K562 (cell line): ENCODE measurements at regions not wholly inside any gene's neighbourhood (a gene's known extent, or its start where the extent isn't known, plus 50 kb on each side); places are given as distances from the start of the nearest gene placed in this dataset.

ENCODE experiments used
- ADNP ChIP-seq: fragments of 200-800 bp; sonication (Bioruptor generic); IDR thresholded peaks from 2 replicates; pipeline ENCODE4 v1.6.1; 2016; ENCODE audit warnings: missing genetic modification characterization, missing compliant biosample characterization
- ARID4B ChIP-seq: sonication (generic); formaldehyde crosslinking; IDR thresholded peaks from 2 replicates; pipeline ENCODE4 v1.8.0; 2022; ENCODE audit warnings: mild to moderate bottlenecking, missing genetic modification reagents
- ASH1L ChIP-seq: fragments of 450-650 bp; IDR thresholded peaks from 2 replicates; pipeline ENCODE4 v1.6.1; 2018; ENCODE audit warnings: borderline replicate concordance, mild to moderate bottlenecking, low read depth; ENCODE audit not compliant: partially characterized antibody
- C11orf30 ChIP-seq: fragments of 450-650 bp; IDR thresholded peaks from 2 replicates; pipeline ENCODE4 v1.6.1; 2016; ENCODE audit warnings: low read depth, mild to moderate bottlenecking
- CBX3 ChIP-seq, 2 experiments: IDR thresholded peaks; 1 replicate in 1 of 2; 2 replicates in 1 of 2; pipeline ENCODE4 v1.6.1; 2012; ENCODE audit warnings: inconsistent platforms in 2 of 2, low read length in 2 of 2, borderline replicate concordance in 1 of 2, control low read depth in 1 of 2
- CEBPB ChIP-seq: fragments of 450-650 bp; IDR thresholded peaks from 2 replicates; pipeline ENCODE4 v1.6.1; 2016; ENCODE audit warnings: missing genetic modification characterization, missing compliant biosample characterization
- CHD7 ChIP-seq: fragments of 200-600 bp; sonication (generic); IDR thresholded peaks from one replicate; pipeline ENCODE4 v1.6.1; 2012; ENCODE audit warnings: mild to moderate bottlenecking, low read depth, low read length, inconsistent platforms
- CTCF ChIP-seq, 3 experiments: IDR thresholded peaks in 2 of 3; conservative IDR thresholded peaks in 1 of 3; 2 replicates each; pipeline ENCODE4 v1.5.1; 2011 to 2012; ENCODE audit warnings: low read length in 3 of 3, mild to moderate bottlenecking in 3 of 3, control low read depth in 2 of 3, improper control_type of control experiment in 1 of 3, inconsistent platforms in 1 of 3, low read depth in 1 of 3, mixed read lengths in 1 of 3, moderate library complexity in 1 of 3; ENCODE audit not compliant: insufficient read depth in 2 of 3
- E2F5 ChIP-seq: sonication (generic); formaldehyde crosslinking; IDR thresholded peaks from 2 replicates; pipeline ENCODE4 v1.8.0; 2022; ENCODE audit warnings: mild to moderate bottlenecking, missing genetic modification reagents
- MXD1 ChIP-seq: fragments of 250-450 bp; sonication (Bioruptor Pico); IDR thresholded peaks from 2 replicates; pipeline ENCODE4 v1.8.0; 2021; ENCODE audit warnings: borderline replicate concordance, mild to moderate bottlenecking, moderate library complexity; ENCODE audit not compliant: poor library complexity, severe bottlenecking
- PTBP1 ChIP-seq: fragments of 200-400 bp; formaldehyde crosslinking; IDR thresholded peaks from 2 replicates; pipeline ENCODE4 v1.6.1; 2017; ENCODE audit warnings: low read depth, low read length
- SMAD3 ChIP-seq: fragments of 450-650 bp; formaldehyde crosslinking; conservative IDR thresholded peaks from 2 replicates; pipeline ENCODE4 v1.4.0; 2020; ENCODE audit warnings: mild to moderate bottlenecking
- SMARCA5 ChIP-seq: fragments of 450-650 bp; IDR thresholded peaks from 2 replicates; pipeline ENCODE4 v1.6.1; 2016
- ZBTB1 ChIP-seq: sonication (generic); formaldehyde crosslinking; IDR thresholded peaks from 2 replicates; pipeline ENCODE4 v1.8.1; 2023; ENCODE audit warnings: missing genetic modification reagents, low read depth, mild to moderate bottlenecking, borderline replicate concordance

- no peak for TF ChIP-seq CBX3 (IDR thresholded peaks at IDR 0.05; ENCODE audit: borderline replicate concordance in 1 of 2, low read length in 2 of 2)
- TF ChIP-seq CHD7 = no peak
- TF ChIP-seq MXD1 (CRISPR knock-in tag) = no peak
- no peak for TF ChIP-seq CTCF (IDR thresholded peaks at IDR 0.05 in 2 of 3, conservative IDR thresholded peaks at IDR 0.05 in 1 of 3; ENCODE audit: insufficient read depth in 2 of 3, low read depth in 1 of 3, low read length in 3 of 3)
- TF ChIP-seq ADNP (tag) = no peak
- no peak for TF ChIP-seq ZBTB1 (CRISPR knock-in tag)
- no peak for TF ChIP-seq C11orf30
- TF ChIP-seq ARID4B (CRISPR knock-in tag) = no peak
- TF ChIP-seq SMARCA5 = no peak
- no peak for TF ChIP-seq ASH1L
- no peak for TF ChIP-seq E2F5 (CRISPR knock-in tag)
- no peak for TF ChIP-seq SMAD3
- no peak for TF ChIP-seq CEBPB (tag)
- no peak for TF ChIP-seq PTBP1
Observed at GRCh38 chrX:128804828-128805227, 718.5 kb downstream of the SMARCA1 start.
